ENCODE measurements at regions not wholly inside any gene's neighbourhood (a gene's known extent, or its start where the extent isn't known, plus 50 kb on each side); places are given as distances from the start of the nearest gene placed in this dataset.
"Not testable (repeated sequence)": the region's sequence is repeated elsewhere in the genome, so short reads cannot be mapped to it uniquely, and the experiment has no call there.

DNA sequence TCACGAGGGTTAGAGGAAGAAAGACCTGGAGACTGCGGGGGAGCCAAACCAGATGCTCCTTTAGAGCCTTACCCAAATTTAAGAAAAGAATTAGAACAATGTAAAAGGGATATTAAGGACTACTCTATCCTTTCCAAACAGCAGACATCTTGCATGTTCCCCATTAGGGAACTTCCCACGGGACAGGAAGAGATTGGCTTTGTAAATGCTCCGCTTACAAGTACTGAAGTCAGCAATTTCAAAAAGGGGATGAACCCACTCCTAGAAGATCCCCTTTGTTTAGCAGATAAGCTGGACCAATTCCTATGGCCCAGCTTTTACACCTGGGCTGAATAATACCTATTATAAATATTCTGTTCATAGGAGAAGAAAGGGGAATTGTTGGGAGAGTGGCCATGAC is 74.2 kb downstream of the APOBEC1 start:
- DNase-seq = no peak

- DNase-seq = not testable (repeated sequence)
These were observed 75.6 kb downstream of the APOBEC1 start for GRCh38 chr12:7590085-7590484.

- DNase-seq = peak; percentile 62
These were observed 76.9 kb downstream of the APOBEC1 start for GRCh38 chr12:7588742-7589329.

DNA sequence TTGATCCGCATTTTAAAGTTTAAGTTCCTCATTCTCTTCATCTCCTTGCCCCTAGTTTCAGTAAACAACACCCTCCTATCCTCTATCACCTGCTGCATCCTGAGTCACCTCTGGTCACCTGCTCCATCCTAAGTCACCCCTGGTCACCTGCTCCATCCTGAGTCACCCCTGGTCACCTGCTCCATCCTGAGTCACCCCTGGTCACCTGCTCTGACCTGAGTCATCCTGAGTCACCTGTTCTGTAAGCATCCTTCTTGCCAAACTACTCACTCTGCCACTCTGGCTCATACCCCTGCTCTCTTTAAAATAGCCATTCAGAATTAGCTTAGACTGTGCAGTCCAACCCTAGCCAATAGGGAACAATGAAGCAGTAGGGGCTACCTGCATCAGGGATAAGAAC is 80.6 kb upstream of the CD163 start:
- not testable (repeated sequence) for DNase-seq

GRCh38 chr12:7583471-7583870 is 79.9 kb upstream of the CD163 start:
- no peak for DNase-seq

GRCh38 chr12:7582796-7583195 is 79.2 kb upstream of the CD163 start:
- no peak for DNase-seq

GRCh38 chr12:7581625-7582024 is 78.0 kb upstream of the CD163 start:
- no peak for DNase-seq

GRCh38 chr12:7581046-7581445 is 77.5 kb upstream of the CD163 start:
- no peak for DNase-seq

- DNase-seq = no peak
These were observed 67.7 kb upstream of the CD163 start for GRCh38 chr12:7571257-7571656.

DNA sequence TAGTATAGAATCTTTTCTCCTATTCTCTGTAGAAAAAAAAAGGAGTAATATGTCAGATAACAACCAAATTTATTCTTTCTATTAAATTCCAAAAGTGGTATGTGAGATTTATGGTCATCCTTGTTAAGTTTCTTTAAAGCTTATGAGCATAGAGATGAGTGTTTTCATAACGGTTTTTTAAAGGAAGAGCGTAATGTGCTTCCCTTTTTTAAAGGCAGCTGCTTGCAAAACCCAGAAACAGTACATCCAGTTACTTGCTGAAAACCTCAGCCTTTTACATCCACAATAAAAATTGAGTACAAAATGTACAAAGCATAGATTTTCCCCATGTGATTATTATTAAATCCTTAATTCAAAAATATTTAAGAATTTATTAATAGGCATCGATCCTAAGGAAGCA is 53.6 kb upstream of the CD163 start:
- no peak for DNase-seq

DNA sequence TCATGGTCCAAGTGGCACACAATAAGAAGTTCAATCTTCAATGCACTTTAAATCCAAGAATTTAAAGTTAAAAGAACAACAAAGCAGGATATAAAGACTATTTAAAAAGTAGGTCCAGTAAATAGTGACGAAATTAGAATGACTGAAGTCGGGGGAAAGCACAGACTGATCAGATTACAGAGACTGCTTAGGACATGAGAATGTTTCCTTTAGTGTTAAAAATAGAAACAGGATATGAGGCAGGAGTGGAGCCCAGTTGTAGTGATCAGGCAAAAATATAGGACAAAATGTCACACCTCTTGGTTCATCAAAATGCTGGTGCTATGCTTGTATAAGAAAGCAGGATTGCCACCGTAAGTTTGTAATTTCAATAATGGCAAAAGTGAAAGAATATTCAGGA is 52.2 kb upstream of the CD163 start:
- peak; percentile 62 for DNase-seq

DNA sequence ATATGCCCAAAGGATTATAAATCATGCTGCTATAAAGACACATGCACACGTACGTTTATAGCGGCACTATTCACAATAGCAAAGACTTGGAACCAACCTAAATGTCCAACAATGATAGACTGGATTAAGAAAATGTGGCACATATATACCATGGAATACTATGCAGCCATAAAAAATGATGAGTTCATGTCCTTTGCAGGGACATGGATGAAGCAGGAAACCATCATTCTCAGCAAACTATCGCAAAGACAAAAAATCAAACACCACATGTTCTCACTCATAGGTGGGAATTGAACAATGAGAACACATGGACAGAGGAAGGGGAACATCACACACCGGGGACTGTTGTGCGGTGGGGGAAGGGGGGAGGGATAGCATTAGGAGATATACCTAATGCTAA is 51.3 kb upstream of the CD163 start:
- DNase-seq = not testable (repeated sequence)

Data from EL (cell line).